Hepatocyte (in vitro differentiated cells): ENCODE measurements at regions not wholly inside any gene's neighbourhood (a gene's known extent, or its start where the extent isn't known, plus 50 kb on each side); places are given as distances from the start of the nearest gene placed in this dataset.

Experiments
- CTCF ChIP-seq: fragments of 200-600 bp; sonication (generic); IDR thresholded peaks from 2 replicates; pipeline ENCODE4 v1.5.1; 2016; ENCODE audit warnings: antibody characterized with exemption, mild to moderate bottlenecking; ENCODE audit not compliant: poor library complexity
- EZH2 ChIP-seq: fragments of 200-600 bp; sonication (generic); IDR thresholded peaks from 2 replicates; pipeline ENCODE4 v1.6.1; 2016; ENCODE audit warnings: antibody characterized with exemption, mild to moderate bottlenecking, borderline replicate concordance

- no peak for TF ChIP-seq CTCF
- no peak for TF ChIP-seq EZH2
These were observed 368.8 kb downstream of the GASK1B start for GRCh38 chr4:157803845-157804521.
